NCI-H1436 (cell line): ENCODE measurements at regions not wholly inside any gene's neighbourhood (a gene's known extent, or its start where the extent isn't known, plus 50 kb on each side); places are given as distances from the start of the nearest gene placed in this dataset.

ENCODE experiments used
- DNase-seq: peaks from one replicate; lab custom pipeline; 2025; lab: John Stamatoyannopoulos, UW

- no peak for DNase-seq
Observed at GRCh38 chr21:17451364-17451891, 61.4 kb upstream of the CXADR start.

GRCh38 chr21:17454315-17455027 is 58.4 kb upstream of the CXADR start:
- no peak for DNase-seq

- DNase-seq, result no peak
Observed at GRCh38 chr21:17455028-17455353, 57.9 kb upstream of the CXADR start.

GRCh38 chr21:17455451-17455850 is 57.4 kb upstream of the CXADR start:
- DNase-seq, result no peak

- no peak for DNase-seq
Observed at GRCh38 chr21:17458279-17458678, 54.6 kb upstream of the CXADR start.

GRCh38 chr21:17460094-17460493 is 52.7 kb upstream of the CXADR start:
- DNase-seq, result no peak

- no peak for DNase-seq
Observed at GRCh38 chr21:17461014-17461413, 51.8 kb upstream of the CXADR start.

- no peak for DNase-seq
Observed at GRCh38 chr21:17461582-17461981, 51.3 kb upstream of the CXADR start.

GRCh38 chr21:17462276-17462981 is 50.4 kb upstream of the CXADR start:
- no peak for DNase-seq
